ENCODE measurements at regions not wholly inside any gene's neighbourhood (a gene's known extent, or its start where the extent isn't known, plus 50 kb on each side); places are given as distances from the start of the nearest gene placed in this dataset.

DNA sequence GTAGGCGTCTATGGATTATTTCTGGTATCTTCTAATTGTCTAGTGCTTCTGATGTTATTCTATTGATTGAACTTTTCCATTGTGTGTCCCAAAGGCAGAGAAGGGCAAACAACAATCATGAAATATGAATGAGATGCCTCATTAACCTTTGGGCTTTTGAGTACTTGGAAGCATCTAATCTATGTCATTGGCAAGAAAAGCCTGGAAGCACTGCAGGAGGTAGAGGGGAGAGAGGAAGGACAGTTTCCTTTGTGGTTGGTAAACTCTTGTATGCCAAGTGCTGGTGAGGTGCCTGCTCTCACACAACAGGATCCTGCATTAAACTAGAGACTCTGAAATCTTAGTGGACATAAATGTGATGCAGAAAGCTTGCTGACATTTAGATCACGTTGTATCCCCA lies 155.2 kb upstream of the TPK1 start:
- Histone ChIP-seq H3K4me3 (ENCODE audit: low read depth, low read length) (no peak overlapping the region), H3K36me3 (no peaks in the 10 kb centered on the region), H3K27ac (no peak overlapping the region), H3K27me3 (ENCODE audit: insufficient read depth, low read depth, severe bottlenecking) (no peaks in the 10 kb centered on the region), H3K9me3 (ENCODE audit: severe bottlenecking) (no peaks in the 10 kb centered on the region)
- DNase-seq: no peak
- TF ChIP-seq, protein P1, sequence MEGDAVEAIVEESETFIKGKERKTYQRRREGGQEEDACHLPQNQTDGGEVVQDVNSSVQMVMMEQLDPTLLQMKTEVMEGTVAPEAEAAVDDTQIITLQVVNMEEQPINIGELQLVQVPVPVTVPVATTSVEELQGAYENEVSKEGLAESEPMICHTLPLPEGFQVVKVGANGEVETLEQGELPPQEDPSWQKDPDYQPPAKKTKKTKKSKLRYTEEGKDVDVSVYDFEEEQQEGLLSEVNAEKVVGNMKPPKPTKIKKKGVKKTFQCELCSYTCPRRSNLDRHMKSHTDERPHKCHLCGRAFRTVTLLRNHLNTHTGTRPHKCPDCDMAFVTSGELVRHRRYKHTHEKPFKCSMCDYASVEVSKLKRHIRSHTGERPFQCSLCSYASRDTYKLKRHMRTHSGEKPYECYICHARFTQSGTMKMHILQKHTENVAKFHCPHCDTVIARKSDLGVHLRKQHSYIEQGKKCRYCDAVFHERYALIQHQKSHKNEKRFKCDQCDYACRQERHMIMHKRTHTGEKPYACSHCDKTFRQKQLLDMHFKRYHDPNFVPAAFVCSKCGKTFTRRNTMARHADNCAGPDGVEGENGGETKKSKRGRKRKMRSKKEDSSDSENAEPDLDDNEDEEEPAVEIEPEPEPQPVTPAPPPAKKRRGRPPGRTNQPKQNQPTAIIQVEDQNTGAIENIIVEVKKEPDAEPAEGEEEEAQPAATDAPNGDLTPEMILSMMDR (IDR thresholded peaks at IDR 0.05; ENCODE audit: low read depth, low read length): no peak

DNA sequence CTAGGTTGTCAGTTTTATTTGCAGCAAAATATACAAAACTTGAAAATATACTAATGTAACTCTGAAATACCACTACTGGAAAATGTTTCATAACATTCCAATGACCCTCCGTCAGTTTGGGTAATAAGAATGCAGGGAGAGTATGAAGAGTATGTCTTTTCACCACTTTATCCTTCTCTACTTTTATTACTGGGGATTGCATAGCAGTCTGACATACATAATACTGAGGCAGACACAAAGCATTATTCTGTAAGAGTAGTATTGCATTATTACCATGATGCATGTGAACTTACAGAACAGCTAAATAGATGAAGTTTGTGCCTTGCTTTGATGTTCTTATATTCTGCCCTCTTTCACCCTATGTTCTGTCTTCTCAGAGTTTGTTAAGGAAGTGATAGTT lies 151.8 kb upstream of the TPK1 start:
- Histone ChIP-seq H3K27me3 (ENCODE audit: insufficient read depth, low read depth, severe bottlenecking) (no peaks in the 10 kb centered on the region), H3K9me3 (ENCODE audit: severe bottlenecking) (no peaks in the 10 kb centered on the region), H3K27ac (no peak overlapping the region), H3K36me3 (no peaks in the 10 kb centered on the region), H3K4me3 (ENCODE audit: low read depth, low read length) (no peak overlapping the region)
- TF ChIP-seq, protein P1 (IDR thresholded peaks at IDR 0.05; ENCODE audit: low read depth, low read length): no peak
- DNase-seq: no peak

DNA sequence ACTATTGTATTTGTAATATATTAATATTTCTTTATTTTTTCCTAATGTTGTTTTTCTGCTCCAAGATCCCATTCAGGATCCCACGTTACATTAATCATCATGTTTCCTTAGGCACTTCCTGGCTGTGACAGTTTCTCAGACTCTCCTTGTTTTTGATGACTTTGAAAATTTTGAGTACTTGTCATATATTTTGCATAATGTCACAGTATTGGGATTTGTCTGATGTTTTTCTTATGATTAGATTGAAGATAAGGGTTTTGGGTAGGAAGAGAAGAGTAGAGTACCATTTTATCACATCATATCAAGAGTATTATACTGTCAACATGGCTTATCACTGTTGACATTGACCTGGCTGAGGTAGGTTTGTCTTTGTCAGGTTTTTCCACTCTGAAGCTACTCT lies 146.3 kb upstream of the TPK1 start:
- no peak for DNase-seq
- H3K4me3 ChIP-seq (ENCODE audit: low read depth, low read length): no peak overlapping the region
- H3K27me3 ChIP-seq (ENCODE audit: insufficient read depth, low read depth, severe bottlenecking): no peaks in the 10 kb centered on the region
- H3K9me3 ChIP-seq (ENCODE audit: severe bottlenecking): no peaks in the 10 kb centered on the region
- TF ChIP-seq, protein P1 (IDR thresholded peaks at IDR 0.05; ENCODE audit: low read depth, low read length): no peak
- no peaks in the 10 kb centered on the region for H3K36me3 ChIP-seq
- no peak overlapping the region for H3K27ac ChIP-seq

DNA sequence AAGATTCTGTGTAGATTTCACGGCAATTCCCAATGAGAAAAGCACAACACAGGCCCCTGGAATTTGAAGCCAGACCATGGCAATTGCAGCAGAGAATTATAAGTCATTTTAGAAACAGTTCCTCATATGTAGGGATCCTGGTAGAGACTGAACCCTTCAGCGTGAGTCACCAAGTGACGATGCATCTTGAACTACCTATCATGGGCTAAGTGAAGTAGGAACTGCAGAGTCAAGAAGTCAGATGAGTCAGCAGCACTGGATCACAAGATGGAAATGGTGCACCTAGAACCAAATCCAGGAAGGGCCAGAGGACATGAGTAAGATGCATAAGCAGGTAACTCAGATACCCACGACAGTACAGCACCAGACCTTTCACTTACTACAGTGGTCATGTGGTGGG lies 140.0 kb upstream of the TPK1 start:
- TF ChIP-seq, protein P1 (IDR thresholded peaks at IDR 0.05; ENCODE audit: low read depth, low read length): no peak
- DNase-seq: no peak
- H3K4me3 ChIP-seq (ENCODE audit: low read depth, low read length): no peak overlapping the region

DNA sequence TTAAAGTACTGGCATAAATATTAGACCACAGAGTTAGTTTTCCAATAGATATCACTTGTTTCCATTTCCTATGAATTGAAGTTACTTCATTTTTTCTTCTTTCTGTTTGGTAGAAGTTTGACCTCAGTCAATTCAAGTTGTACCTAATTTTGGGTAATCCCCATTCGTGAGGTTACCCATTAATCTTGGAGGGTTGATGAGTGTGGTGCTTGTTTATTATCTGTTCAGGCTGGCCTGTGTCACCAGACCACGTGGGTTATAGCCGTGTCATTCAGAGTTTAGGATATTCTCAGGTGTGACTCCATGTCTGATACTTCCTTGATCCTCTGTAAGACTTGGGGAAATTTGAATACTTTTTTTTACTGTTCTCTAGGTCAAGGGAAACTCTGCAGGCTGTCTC lies 133.9 kb upstream of the TPK1 start:
- Histone ChIP-seq H3K9me3 (ENCODE audit: severe bottlenecking) (no peaks in the 10 kb centered on the region), H3K27me3 (ENCODE audit: insufficient read depth, low read depth, severe bottlenecking) (no peaks in the 10 kb centered on the region), H3K27ac (no peak overlapping the region), H3K4me3 (ENCODE audit: low read depth, low read length) (no peak overlapping the region), H3K36me3 (no peaks in the 10 kb centered on the region)
- no peak for DNase-seq
- TF ChIP-seq, protein P1 (IDR thresholded peaks at IDR 0.05; ENCODE audit: low read depth, low read length): no peak

More for the DNA sequence above, 140.0 kb upstream of the TPK1 start:
- Histone ChIP-seq H3K9me3 (ENCODE audit: severe bottlenecking) (no peaks in the 10 kb centered on the region), H3K27me3 (ENCODE audit: insufficient read depth, low read depth, severe bottlenecking) (no peaks in the 10 kb centered on the region), H3K27ac (no peak overlapping the region), H3K36me3 (no peaks in the 10 kb centered on the region)

DNA sequence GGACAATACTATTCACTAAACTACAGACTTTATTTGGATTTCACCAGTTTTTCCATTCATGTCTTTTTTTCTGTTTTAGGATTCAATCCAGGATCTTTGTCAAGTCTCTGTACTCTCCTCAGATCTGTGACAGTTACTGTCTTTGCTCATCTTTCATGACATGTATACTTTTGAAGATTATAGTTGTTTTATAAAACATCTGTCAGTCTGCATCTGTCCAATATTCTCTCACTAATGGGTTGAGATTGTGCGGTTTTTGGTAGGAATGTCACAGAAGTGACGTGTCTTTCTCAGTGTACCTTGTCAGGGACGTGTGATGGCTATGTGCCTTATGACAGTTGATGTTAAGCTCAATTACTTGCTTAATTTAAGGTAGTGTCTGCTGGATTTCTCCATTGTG lies 124.9 kb upstream of the TPK1 start:
- DNase-seq: no peak
- Histone ChIP-seq H3K36me3 (no peaks in the 10 kb centered on the region), H3K9me3 (ENCODE audit: severe bottlenecking) (no peaks in the 10 kb centered on the region), H3K27ac (no peak overlapping the region), H3K27me3 (ENCODE audit: insufficient read depth, low read depth, severe bottlenecking) (no peaks in the 10 kb centered on the region), H3K4me3 (ENCODE audit: low read depth, low read length) (no peak overlapping the region)
- TF ChIP-seq, protein P1 (IDR thresholded peaks at IDR 0.05; ENCODE audit: low read depth, low read length): no peak

Data from WERI-Rb-1 (cell line).